ENCODE measurements at regions not wholly inside any gene's neighbourhood (a gene's known extent, or its start where the extent isn't known, plus 50 kb on each side); places are given as distances from the start of the nearest gene placed in this dataset.

GRCh38 chr17:13957636-13958035, 111.7 kb upstream of the COX10 start:
- ChIA-PET CTCF (no interaction called here), POLR2A (no interaction called here)
- no peaks in the 10 kb centered on the region for H3K9me3 ChIP-seq (ENCODE audit: low read length)
- Mint-ChIP-seq H3K4me3 (no peak overlapping the region), H3K4me1 (peaks cover 2 to 3% (median 2%) of the 10 kb centered on the region in 3 donors), H3K27ac (no peak overlapping the region), H3K36me3 (peaks cover 0 to 5% (median 0%) of the 10 kb centered on the region in 3 donors), H3K27me3 (no peaks in the 10 kb centered on the region), H3K9me3 (no peaks in the 10 kb centered on the region)
- no peaks in the 10 kb centered on the region for H3K4me1 ChIP-seq (ENCODE audit: insufficient read depth, low read length)
- H3K27me3 ChIP-seq (ENCODE audit: insufficient read depth, low read length, poor library complexity, severe bottlenecking) = no peaks in the 10 kb centered on the region
- DNase-seq = no peak
- no peak overlapping the region for H3K4me3 ChIP-seq (ENCODE audit: low read length)
- H3K27ac ChIP-seq (ENCODE audit: low read depth, low read length) = no peak overlapping the region
- no peaks in the 10 kb centered on the region for H3K36me3 ChIP-seq (ENCODE audit: insufficient read depth, low read length)

- Mint-ChIP-seq H3K9me3 (no peaks in the 10 kb centered on the region), H3K4me3 (no peak overlapping the region), H3K27ac (no peak overlapping the region), H3K4me1 (peaks cover 6 to 7% (median 6%) of the 10 kb centered on the region in 3 donors), H3K27me3 (no peaks in the 10 kb centered on the region), H3K36me3 (peaks cover 0 to 5% (median 0%) of the 10 kb centered on the region in 3 donors)
- DNase-seq = no peak
- no peaks in the 10 kb centered on the region for H3K9me3 ChIP-seq (ENCODE audit: low read length)
- H3K27ac ChIP-seq (ENCODE audit: low read depth, low read length) = no peak overlapping the region
- no peaks in the 10 kb centered on the region for H3K27me3 ChIP-seq (ENCODE audit: insufficient read depth, low read length, poor library complexity, severe bottlenecking)
- ChIA-PET POLR2A (no interaction called here), CTCF (no interaction called here)
- no peaks in the 10 kb centered on the region for H3K4me1 ChIP-seq (ENCODE audit: insufficient read depth, low read length)
- H3K4me3 ChIP-seq (ENCODE audit: low read length) = no peak overlapping the region
- no peaks in the 10 kb centered on the region for H3K36me3 ChIP-seq (ENCODE audit: insufficient read depth, low read length)
Observed at GRCh38 chr17:13958773-13959172, 110.5 kb upstream of the COX10 start.

GRCh38 chr17:13961265-13961664, 108.0 kb upstream of the COX10 start:
- POLR2A ChIA-PET = no interaction called here
- H3K36me3 Mint-ChIP-seq = no peaks in the 10 kb centered on the region
- H3K4me3 Mint-ChIP-seq = no peak overlapping the region
- no peaks in the 10 kb centered on the region for H3K27me3 ChIP-seq (ENCODE audit: insufficient read depth, low read length, poor library complexity, severe bottlenecking)
- H3K27ac Mint-ChIP-seq = no peak overlapping the region
- CTCF ChIA-PET = no interaction called here
- no peaks in the 10 kb centered on the region for H3K9me3 ChIP-seq (ENCODE audit: low read length)
- H3K27me3 Mint-ChIP-seq = no peaks in the 10 kb centered on the region
- H3K4me1 Mint-ChIP-seq = peaks cover 6 to 7% (median 6%) of the 10 kb centered on the region in 3 donors
- no peak overlapping the region for H3K4me3 ChIP-seq (ENCODE audit: low read length)
- H3K36me3 ChIP-seq (ENCODE audit: insufficient read depth, low read length) = no peaks in the 10 kb centered on the region
- H3K27ac ChIP-seq (ENCODE audit: low read depth, low read length) = no peak overlapping the region
- H3K9me3 Mint-ChIP-seq = no peaks in the 10 kb centered on the region
- no peak for DNase-seq
- H3K4me1 ChIP-seq (ENCODE audit: insufficient read depth, low read length) = no peaks in the 10 kb centered on the region

- Mint-ChIP-seq H3K9me3 (no peaks in the 10 kb centered on the region), H3K4me3 (no peak overlapping the region)
- CTCF ChIA-PET = no interaction called here
Observed at GRCh38 chr17:13962716-13963240, 106.5 kb upstream of the COX10 start.

GRCh38 chr17:13967416-13967815, 101.9 kb upstream of the COX10 start:
- no peaks in the 10 kb centered on the region for H3K9me3 Mint-ChIP-seq
- Histone ChIP-seq H3K9me3 (ENCODE audit: low read length) (no peaks in the 10 kb centered on the region), H3K4me1 (ENCODE audit: insufficient read depth, low read length) (no peaks in the 10 kb centered on the region), H3K27ac (ENCODE audit: low read depth, low read length) (no peak overlapping the region), H3K4me3 (ENCODE audit: low read length) (no peak overlapping the region), H3K36me3 (ENCODE audit: insufficient read depth, low read length) (no peaks in the 10 kb centered on the region), H3K27me3 (ENCODE audit: insufficient read depth, low read length, poor library complexity, severe bottlenecking) (no peaks in the 10 kb centered on the region)
- ChIA-PET CTCF (no interaction called here), POLR2A (no interaction called here)
- no peak for DNase-seq
- no peak overlapping the region for H3K4me3 Mint-ChIP-seq
- no peaks in the 10 kb centered on the region for H3K36me3 Mint-ChIP-seq
- no peak overlapping the region for H3K27ac Mint-ChIP-seq
- H3K4me1 Mint-ChIP-seq = peaks cover 5 to 20% (median 10%) of the 10 kb centered on the region in 3 donors
- no peaks in the 10 kb centered on the region for H3K27me3 Mint-ChIP-seq

More at GRCh38 chr17:13962716-13963240, 106.5 kb upstream of the COX10 start:
- POLR2A ChIA-PET = no interaction called here
- Histone ChIP-seq H3K4me1 (ENCODE audit: insufficient read depth, low read length) (no peaks in the 10 kb centered on the region), H3K27ac (ENCODE audit: low read depth, low read length) (no peak overlapping the region), H3K4me3 (ENCODE audit: low read length) (no peak overlapping the region), H3K27me3 (ENCODE audit: insufficient read depth, low read length, poor library complexity, severe bottlenecking) (no peaks in the 10 kb centered on the region), H3K36me3 (ENCODE audit: insufficient read depth, low read length) (no peaks in the 10 kb centered on the region), H3K9me3 (ENCODE audit: low read length) (no peaks in the 10 kb centered on the region)
- H3K27ac Mint-ChIP-seq = no peak overlapping the region
- H3K4me1 Mint-ChIP-seq = peaks cover 6 to 7% (median 6%) of the 10 kb centered on the region in 3 donors
- H3K27me3 Mint-ChIP-seq = no peaks in the 10 kb centered on the region
- no peak for DNase-seq
- no peaks in the 10 kb centered on the region for H3K36me3 Mint-ChIP-seq

GRCh38 chr17:13970531-13970930, 98.8 kb upstream of the COX10 start:
- Histone ChIP-seq H3K27me3 (ENCODE audit: insufficient read depth, low read length, poor library complexity, severe bottlenecking) (no peaks in the 10 kb centered on the region), H3K27ac (ENCODE audit: low read depth, low read length) (no peak overlapping the region), H3K36me3 (ENCODE audit: insufficient read depth, low read length) (no peaks in the 10 kb centered on the region), H3K4me1 (ENCODE audit: insufficient read depth, low read length) (no peaks in the 10 kb centered on the region), H3K4me3 (ENCODE audit: low read length) (no peak overlapping the region), H3K9me3 (ENCODE audit: low read length) (no peaks in the 10 kb centered on the region)
- peaks cover 0 to 3% (median 0%) of the 10 kb centered on the region in 3 donors for H3K36me3 Mint-ChIP-seq
- H3K9me3 Mint-ChIP-seq = no peaks in the 10 kb centered on the region
- H3K27me3 Mint-ChIP-seq = no peaks in the 10 kb centered on the region
- no peak for DNase-seq
- peaks cover 0 to 14% (median 4%) of the 10 kb centered on the region in 3 donors for H3K4me1 Mint-ChIP-seq
- H3K27ac Mint-ChIP-seq = peak overlapping the region in 1 of 8 donors; percentile 51
- ChIA-PET POLR2A (no interaction called here), CTCF (no interaction called here)
- no peak overlapping the region for H3K4me3 Mint-ChIP-seq

- H3K36me3 Mint-ChIP-seq = peaks cover 3 to 9% (median 8%) of the 10 kb centered on the region in 3 donors
- POLR2A ChIA-PET = no interaction called here
Observed at GRCh38 chr17:13973960-13974651, 95.2 kb upstream of the COX10 start.

GRCh38 chr17:13977837-13978236, 91.5 kb upstream of the COX10 start:
- CTCF ChIA-PET = no interaction called here

More at GRCh38 chr17:13973960-13974651, 95.2 kb upstream of the COX10 start:
- H3K27me3 Mint-ChIP-seq = no peaks in the 10 kb centered on the region
- peaks cover 0 to 14% (median 4%) of the 10 kb centered on the region in 3 donors for H3K4me1 Mint-ChIP-seq
- H3K4me3 Mint-ChIP-seq = no peak overlapping the region
- CTCF ChIA-PET = no interaction called here
- Histone ChIP-seq H3K36me3 (ENCODE audit: insufficient read depth, low read length) (no peaks in the 10 kb centered on the region), H3K9me3 (ENCODE audit: low read length) (no peaks in the 10 kb centered on the region), H3K27me3 (ENCODE audit: insufficient read depth, low read length, poor library complexity, severe bottlenecking) (no peaks in the 10 kb centered on the region), H3K27ac (ENCODE audit: low read depth, low read length) (no peak overlapping the region), H3K4me1 (ENCODE audit: insufficient read depth, low read length) (no peaks in the 10 kb centered on the region), H3K4me3 (ENCODE audit: low read length) (no peak overlapping the region)
- no peak overlapping the region for H3K27ac Mint-ChIP-seq
- no peaks in the 10 kb centered on the region for H3K9me3 Mint-ChIP-seq
- DNase-seq = peak in 1 of 5 donors; percentile 39

More at GRCh38 chr17:13977837-13978236, 91.5 kb upstream of the COX10 start:
- no peak overlapping the region for H3K4me3 ChIP-seq (ENCODE audit: low read length)
- H3K4me1 ChIP-seq (ENCODE audit: insufficient read depth, low read length) = no peaks in the 10 kb centered on the region
- H3K27me3 ChIP-seq (ENCODE audit: insufficient read depth, low read length, poor library complexity, severe bottlenecking) = no peaks in the 10 kb centered on the region
- no peak for DNase-seq
- Mint-ChIP-seq H3K9me3 (no peaks in the 10 kb centered on the region), H3K36me3 (peaks cover 5 to 22% (median 21%) of the 10 kb centered on the region in 3 donors), H3K4me3 (no peak overlapping the region), H3K27me3 (no peaks in the 10 kb centered on the region), H3K4me1 (no peaks in the 10 kb centered on the region), H3K27ac (no peak overlapping the region)
- no peaks in the 10 kb centered on the region for H3K9me3 ChIP-seq (ENCODE audit: low read length)
- H3K36me3 ChIP-seq (ENCODE audit: insufficient read depth, low read length) = no peaks in the 10 kb centered on the region
- POLR2A ChIA-PET = no interaction called here
- no peak overlapping the region for H3K27ac ChIP-seq (ENCODE audit: low read depth, low read length)
